ENCODE measurements at regions not wholly inside any gene's neighbourhood (a gene's known extent, or its start where the extent isn't known, plus 50 kb on each side); places are given as distances from the start of the nearest gene placed in this dataset.

DNA sequence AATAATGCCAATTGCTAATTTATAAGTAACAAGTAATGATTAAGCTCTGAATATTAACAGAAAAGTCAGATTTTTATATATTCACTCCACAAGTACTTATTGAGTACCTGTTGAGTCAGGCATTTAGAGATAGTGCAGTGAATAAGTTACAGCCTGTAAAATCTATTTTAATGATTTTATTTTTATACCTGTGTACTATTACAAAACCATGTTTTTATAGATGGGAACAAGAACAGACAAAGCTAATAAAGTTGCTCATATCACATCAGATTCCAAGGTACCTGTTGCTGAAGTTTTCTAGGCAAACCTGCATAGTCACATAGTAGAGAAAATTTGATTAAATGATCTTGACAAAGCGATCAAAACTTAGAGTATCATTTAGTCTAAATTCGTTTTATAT, 623.7 kb downstream of the EFNA5 start:
- RAD21 ChIA-PET (ENCODE audit: low non-redundant PET in 1 of 2, low total read pairs in 2 of 2, uncharacterized antibody in 2 of 2, unreplicated experiment in 2 of 2), result no interaction called here
- Histone ChIP-seq H2AFZ (ENCODE audit: low read depth, low read length, poor library complexity, severe bottlenecking) (no peak overlapping the region), H3K9me3 (ENCODE audit: control insufficient read depth in 1 of 2, insufficient read depth in 1 of 2, low read depth in 1 of 2, low read length in 2 of 2) (no peaks in the 10 kb centered on the region), H3K4me1 (ENCODE audit: control insufficient read depth in 1 of 2, insufficient read depth in 2 of 2, low read length in 2 of 2) (no peaks in the 10 kb centered on the region), H4K20me1 (ENCODE audit: insufficient read depth) (no peaks in the 10 kb centered on the region), H3K79me2 (ENCODE audit: insufficient read depth, low read length) (no peaks in the 10 kb centered on the region), H3K9ac (ENCODE audit: low read length) (no peak overlapping the region), H3K9me2 (ENCODE audit: insufficient read depth) (no peaks in the 10 kb centered on the region), H3K27me3 (ENCODE audit: insufficient read depth, low read length) (no peaks in the 10 kb centered on the region), H3K36me3 (ENCODE audit: control insufficient read depth in 1 of 2, insufficient read depth in 2 of 2, low read length in 2 of 2) (no peaks in the 10 kb centered on the region), H3K27ac (ENCODE audit: low read depth, low read length) (no peak overlapping the region), H3K4me2 (ENCODE audit: low read length) (no peak overlapping the region), H3K4me3 (replicated peaks in 1 of 2; ENCODE audit: low read depth in 1 of 2, low read length in 2 of 2) (no peak overlapping the region)
- intact Hi-C loops (cut with micrococcal nuclease), result no loop called here
- POLR2A ChIA-PET, result interaction anchor here (1.4 kb wide), 1 partner anchor 11 kb away, joined by 3 read pairs; no protein-coding TSS in a partner anchor
- no peak for ATAC-seq
- TF ChIP-seq, protein P1, sequence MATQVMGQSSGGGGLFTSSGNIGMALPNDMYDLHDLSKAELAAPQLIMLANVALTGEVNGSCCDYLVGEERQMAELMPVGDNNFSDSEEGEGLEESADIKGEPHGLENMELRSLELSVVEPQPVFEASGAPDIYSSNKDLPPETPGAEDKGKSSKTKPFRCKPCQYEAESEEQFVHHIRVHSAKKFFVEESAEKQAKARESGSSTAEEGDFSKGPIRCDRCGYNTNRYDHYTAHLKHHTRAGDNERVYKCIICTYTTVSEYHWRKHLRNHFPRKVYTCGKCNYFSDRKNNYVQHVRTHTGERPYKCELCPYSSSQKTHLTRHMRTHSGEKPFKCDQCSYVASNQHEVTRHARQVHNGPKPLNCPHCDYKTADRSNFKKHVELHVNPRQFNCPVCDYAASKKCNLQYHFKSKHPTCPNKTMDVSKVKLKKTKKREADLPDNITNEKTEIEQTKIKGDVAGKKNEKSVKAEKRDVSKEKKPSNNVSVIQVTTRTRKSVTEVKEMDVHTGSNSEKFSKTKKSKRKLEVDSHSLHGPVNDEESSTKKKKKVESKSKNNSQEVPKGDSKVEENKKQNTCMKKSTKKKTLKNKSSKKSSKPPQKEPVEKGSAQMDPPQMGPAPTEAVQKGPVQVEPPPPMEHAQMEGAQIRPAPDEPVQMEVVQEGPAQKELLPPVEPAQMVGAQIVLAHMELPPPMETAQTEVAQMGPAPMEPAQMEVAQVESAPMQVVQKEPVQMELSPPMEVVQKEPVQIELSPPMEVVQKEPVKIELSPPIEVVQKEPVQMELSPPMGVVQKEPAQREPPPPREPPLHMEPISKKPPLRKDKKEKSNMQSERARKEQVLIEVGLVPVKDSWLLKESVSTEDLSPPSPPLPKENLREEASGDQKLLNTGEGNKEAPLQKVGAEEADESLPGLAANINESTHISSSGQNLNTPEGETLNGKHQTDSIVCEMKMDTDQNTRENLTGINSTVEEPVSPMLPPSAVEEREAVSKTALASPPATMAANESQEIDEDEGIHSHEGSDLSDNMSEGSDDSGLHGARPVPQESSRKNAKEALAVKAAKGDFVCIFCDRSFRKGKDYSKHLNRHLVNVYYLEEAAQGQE (IDR thresholded peaks at IDR 0.05; ENCODE audit: low read depth), result no peak
- TF ChIP-seq ZFX (IDR thresholded peaks at IDR 0.05) (no peak), CBX3 (IDR thresholded peaks at IDR 0.05; ENCODE audit: low read depth) (no peak), EZH2 (IDR thresholded peaks at IDR 0.05) (no peak), YY1 (IDR thresholded peaks at IDR 0.05; ENCODE audit: extremely low read depth, insufficient replicate concordance, low read depth, low read length) (no peak), POLR2A (IDR thresholded peaks at IDR 0.05; ENCODE audit: borderline replicate concordance, extremely low read depth, insufficient read depth, insufficient read length) (no peak), SIN3A (IDR thresholded peaks at IDR 0.05; ENCODE audit: low read depth) (no peak), ATF3 (IDR thresholded peaks at IDR 0.05) (no peak), JUND (IDR thresholded peaks at IDR 0.05) (no peak), EGR1 (IDR thresholded peaks at IDR 0.05; ENCODE audit: low read depth) (no peak), TCF7L2 (IDR thresholded peaks at IDR 0.05; ENCODE audit: borderline replicate concordance, extremely low read depth, insufficient read depth, insufficient read length) (no peak), FOSL1 (IDR thresholded peaks at IDR 0.05; ENCODE audit: low read depth) (no peak), CTCF (IDR thresholded peaks at IDR 0.05 in 2 of 3, conservative IDR thresholded peaks at IDR 0.05 in 1 of 3; ENCODE audit: borderline replicate concordance in 1 of 3, insufficient read depth in 1 of 3, low read depth in 2 of 3, low read length in 2 of 3) (no peak), POLR2AphosphoS5 (IDR thresholded peaks at IDR 0.05; ENCODE audit: low read depth, low read length) (no peak)
- TF ChIP-seq, protein P2, sequence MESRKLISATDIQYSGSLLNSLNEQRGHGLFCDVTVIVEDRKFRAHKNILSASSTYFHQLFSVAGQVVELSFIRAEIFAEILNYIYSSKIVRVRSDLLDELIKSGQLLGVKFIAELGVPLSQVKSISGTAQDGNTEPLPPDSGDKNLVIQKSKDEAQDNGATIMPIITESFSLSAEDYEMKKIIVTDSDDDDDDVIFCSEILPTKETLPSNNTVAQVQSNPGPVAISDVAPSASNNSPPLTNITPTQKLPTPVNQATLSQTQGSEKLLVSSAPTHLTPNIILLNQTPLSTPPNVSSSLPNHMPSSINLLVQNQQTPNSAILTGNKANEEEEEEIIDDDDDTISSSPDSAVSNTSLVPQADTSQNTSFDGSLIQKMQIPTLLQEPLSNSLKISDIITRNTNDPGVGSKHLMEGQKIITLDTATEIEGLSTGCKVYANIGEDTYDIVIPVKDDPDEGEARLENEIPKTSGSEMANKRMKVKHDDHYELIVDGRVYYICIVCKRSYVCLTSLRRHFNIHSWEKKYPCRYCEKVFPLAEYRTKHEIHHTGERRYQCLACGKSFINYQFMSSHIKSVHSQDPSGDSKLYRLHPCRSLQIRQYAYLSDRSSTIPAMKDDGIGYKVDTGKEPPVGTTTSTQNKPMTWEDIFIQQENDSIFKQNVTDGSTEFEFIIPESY (IDR thresholded peaks at IDR 0.05; ENCODE audit: extremely low read depth, insufficient replicate concordance, low read length), result no peak
- no peak for DNase-seq (ENCODE audit: low read depth, low spot score)
- CTCF ChIA-PET, result no interaction called here
- BruUV-seq (replicated peaks), result no TSS peak

Measured in HCT116 (cell line).